WTC11 (cell line): ENCODE measurements at regions not wholly inside any gene's neighbourhood (a gene's known extent, or its start where the extent isn't known, plus 50 kb on each side); places are given as distances from the start of the nearest gene placed in this dataset.

Experiments used
- ATAC-seq: fragments of 200-7000 bp; cut with Tn5 transposase; 2 replicates; pipeline ENCODE4 v1.10.0; 2021; ENCODE audit warnings: mild to moderate bottlenecking, moderate library complexity
- CTCF ChIA-PET: fragments of 300-600 bp; sonication (Branson Sonifier 250); formaldehyde crosslinking; loops from one replicate; lab custom pipeline; 2021; ENCODE audit warnings: antibody characterized with exemption; lab: Charles Lee
- POLR2A ChIA-PET: fragments of 350-600 bp; sonication (Branson Sonifier 250); formaldehyde crosslinking; loops from one replicate; lab custom pipeline; 2021; ENCODE audit warnings: antibody characterized with exemption; lab: Charles Lee
- DNase-seq: peaks from one replicate; pipeline ENCODE4 v3.0.0; 2021; ENCODE audit warnings: low spot score
- H3K27ac Mint-ChIP-seq: 2 replicates; pipeline ENCODE4 v1.8.0; 2021; ENCODE audit warnings: mixed read lengths
- H3K27me3 Mint-ChIP-seq: 2 replicates; pipeline ENCODE4 v1.8.0; 2021; ENCODE audit warnings: low read depth, mild to moderate bottlenecking, moderate library complexity, mixed read lengths
- H3K36me3 Mint-ChIP-seq: 2 replicates; pipeline ENCODE4 v1.8.0; 2021; ENCODE audit warnings: mixed read lengths
- H3K4me1 Mint-ChIP-seq: 2 replicates; pipeline ENCODE4 v1.8.0; 2022; ENCODE audit warnings: mixed read lengths
- H3K4me3 Mint-ChIP-seq: 2 replicates; pipeline ENCODE4 v1.8.0; 2021; ENCODE audit warnings: mild to moderate bottlenecking, moderate library complexity, mixed read lengths
- H3K9me3 Mint-ChIP-seq: 2 replicates; pipeline ENCODE4 v1.8.0; 2021; ENCODE audit warnings: mixed read lengths
- ATF1 ChIP-seq: sonication (generic); formaldehyde crosslinking; IDR thresholded peaks from 2 replicates; pipeline ENCODE4 v1.8.1; 2023; ENCODE audit warnings: mild to moderate bottlenecking, moderate library complexity, missing genetic modification reagents
- CREB1 ChIP-seq: sonication (generic); formaldehyde crosslinking; IDR thresholded peaks from 2 replicates; pipeline ENCODE4 v1.8.0; 2023; ENCODE audit warnings: mild to moderate bottlenecking, missing genetic modification reagents
- CREM ChIP-seq: sonication (generic); formaldehyde crosslinking; IDR thresholded peaks from 2 replicates; pipeline ENCODE4 v1.8.1; 2022; ENCODE audit warnings: mild to moderate bottlenecking, missing genetic modification reagents, moderate library complexity
- ETV6 ChIP-seq: sonication (generic); formaldehyde crosslinking; IDR thresholded peaks from 2 replicates; pipeline ENCODE4 v1.8.1; 2022; ENCODE audit warnings: mild to moderate bottlenecking, missing genetic modification reagents
- FOXJ3 ChIP-seq: sonication (generic); formaldehyde crosslinking; IDR thresholded peaks from 2 replicates; pipeline ENCODE4 v1.9.0; 2021; ENCODE audit warnings: missing genetic modification reagents, mild to moderate bottlenecking, borderline replicate concordance
- FOXP1 ChIP-seq: sonication (generic); formaldehyde crosslinking; IDR thresholded peaks from 2 replicates; pipeline ENCODE4 v1.8.0; 2022; ENCODE audit warnings: missing genetic modification reagents, mild to moderate bottlenecking, moderate library complexity, borderline replicate concordance
- IRF2 ChIP-seq: sonication (generic); formaldehyde crosslinking; IDR thresholded peaks from 2 replicates; pipeline ENCODE4 v1.8.0; 2022; ENCODE audit warnings: low read depth, missing genetic modification reagents, borderline replicate concordance
- JAZF1 ChIP-seq: fragments of 250-450 bp; sonication (Bioruptor Pico); IDR thresholded peaks from 2 replicates; pipeline ENCODE4 v1.9.0; 2021; ENCODE audit warnings: moderate library complexity, mild to moderate bottlenecking, inconsistent platforms
- KAT7 ChIP-seq: sonication (generic); formaldehyde crosslinking; IDR thresholded peaks from 2 replicates; pipeline ENCODE4 v1.8.1; 2023; ENCODE audit warnings: missing genetic modification reagents, mild to moderate bottlenecking, borderline replicate concordance
- NFE2L1 ChIP-seq: sonication (generic); formaldehyde crosslinking; IDR thresholded peaks from 2 replicates; pipeline ENCODE4 v1.8.1; 2023; ENCODE audit warnings: missing genetic modification reagents
- NFYB ChIP-seq: sonication (generic); formaldehyde crosslinking; conservative IDR thresholded peaks from 2 replicates; pipeline ENCODE4 v1.8.0; 2022; ENCODE audit warnings: low read depth, missing genetic modification reagents
- PRRX2 ChIP-seq: fragments of 250-450 bp; sonication (Bioruptor Pico); IDR thresholded peaks from 2 replicates; pipeline ENCODE4 v1.8.0; 2021; ENCODE audit warnings: mild to moderate bottlenecking
- RELA ChIP-seq: sonication (generic); formaldehyde crosslinking; IDR thresholded peaks from 2 replicates; pipeline ENCODE4 v1.8.1; 2022; ENCODE audit warnings: missing genetic modification reagents, mild to moderate bottlenecking, borderline replicate concordance
- SOX15 ChIP-seq: fragments of 250-450 bp; sonication (Bioruptor Pico); IDR thresholded peaks from 2 replicates; pipeline ENCODE4 v1.9.0; 2021; ENCODE audit warnings: mild to moderate bottlenecking
- ZNF121 ChIP-seq: sonication (generic); formaldehyde crosslinking; IDR thresholded peaks from 2 replicates; pipeline ENCODE4 v1.8.0; 2023; ENCODE audit warnings: missing genetic modification reagents
- ZNF138 ChIP-seq: sonication (generic); formaldehyde crosslinking; conservative IDR thresholded peaks from 2 replicates; pipeline ENCODE4 v1.8.1; 2022; ENCODE audit warnings: mild to moderate bottlenecking, moderate library complexity, missing genetic modification reagents
- ZNF232 ChIP-seq: sonication (generic); formaldehyde crosslinking; IDR thresholded peaks from 2 replicates; pipeline ENCODE4 v1.8.0; 2022; ENCODE audit warnings: mild to moderate bottlenecking, missing genetic modification reagents
- ZNF263 ChIP-seq: sonication (generic); formaldehyde crosslinking; IDR thresholded peaks from 2 replicates; pipeline ENCODE4 v1.8.1; 2022; ENCODE audit warnings: low read depth, mild to moderate bottlenecking, moderate library complexity, missing genetic modification reagents
- ZNF416 ChIP-seq: fragments of 250-450 bp; sonication (Bioruptor Pico); IDR thresholded peaks from 2 replicates; pipeline ENCODE4 v1.9.0; 2021; ENCODE audit warnings: mild to moderate bottlenecking, inconsistent platforms
- ZNF423 ChIP-seq: fragments of 250-450 bp; sonication (Bioruptor Pico); IDR thresholded peaks from 2 replicates; pipeline ENCODE4 v2.1.2; 2022; ENCODE audit warnings: mild to moderate bottlenecking, moderate library complexity
- TF ChIP-seq, protein P1 (sequence below): sonication (generic); formaldehyde crosslinking; IDR thresholded peaks from 2 replicates; pipeline ENCODE4 v1.8.1; 2022; ENCODE audit warnings: low read depth, mild to moderate bottlenecking, moderate library complexity, missing genetic modification reagents, borderline replicate concordance
- TF ChIP-seq, protein P2 (sequence below): fragments of 250-450 bp; sonication (Bioruptor Pico); conservative IDR thresholded peaks from 2 replicates; pipeline ENCODE4 v1.9.0; 2021; ENCODE audit warnings: mild to moderate bottlenecking
- TF ChIP-seq, protein P3 (sequence below): sonication (generic); formaldehyde crosslinking; IDR thresholded peaks from 2 replicates; pipeline ENCODE4 v1.8.0; 2023; ENCODE audit warnings: mild to moderate bottlenecking, missing genetic modification reagents
- TF ChIP-seq, protein P4 (sequence below): fragments of 200-600 bp; IDR thresholded peaks from 2 replicates; pipeline ENCODE4 v1.8.0; 2022; ENCODE audit warnings: antibody characterized with exemption
- TF ChIP-seq, protein P5 (sequence below): sonication (generic); formaldehyde crosslinking; IDR thresholded peaks from 2 replicates; pipeline ENCODE4 v1.8.1; 2023; ENCODE audit warnings: mild to moderate bottlenecking, missing genetic modification reagents
- TF ChIP-seq, protein P6 (sequence below): sonication (generic); formaldehyde crosslinking; IDR thresholded peaks from 2 replicates; pipeline ENCODE4 v1.8.1; 2023; ENCODE audit warnings: mild to moderate bottlenecking, missing genetic modification reagents, moderate library complexity

DNA sequence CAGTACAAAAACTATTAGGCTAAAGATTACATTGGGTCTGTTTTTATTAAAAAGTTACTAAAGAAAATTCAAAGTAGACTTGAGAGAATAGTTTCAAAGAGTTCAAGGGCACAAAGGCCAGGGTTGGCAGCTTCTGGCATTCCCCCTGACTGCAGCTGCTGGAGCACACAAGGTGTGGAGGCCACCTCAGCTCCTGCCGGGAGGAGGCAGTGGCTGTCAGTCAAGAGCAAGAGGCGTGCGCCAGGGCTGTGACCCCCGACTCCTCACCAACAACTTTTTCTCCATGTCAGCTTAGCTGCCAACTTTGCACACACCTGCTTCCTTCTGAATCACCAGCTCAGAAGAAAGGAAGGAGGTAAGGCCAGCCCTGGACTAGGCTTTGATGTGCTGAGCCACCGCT lies 144.6 kb upstream of the PLXNA4 start:
- Mint-ChIP-seq H3K27ac (no peak overlapping the region), H3K4me3 (no peak overlapping the region), H3K9me3 (peaks cover 32% of the 10 kb centered on the region), H3K36me3 (peaks cover 14% of the 10 kb centered on the region), H3K4me1 (peaks cover 7% of the 10 kb centered on the region), H3K27me3 (peaks cover 10% of the 10 kb centered on the region; the same call in 1 of the 2 replicates)
- ATAC-seq (no peak), DNase-seq (no peak)
- TF ChIP-seq ZNF423 (CRISPR knock-in tag) (no peak), NFYB (CRISPR knock-in tag) (no peak), FOXJ3 (CRISPR knock-in tag) (no peak), FOXP1 (CRISPR knock-in tag) (no peak), JAZF1 (CRISPR knock-in tag) (no peak), ZNF263 (no peak), IRF2 (CRISPR knock-in tag) (no peak), CREB1 (CRISPR knock-in tag) (no peak), PRRX2 (CRISPR knock-in tag) (no peak), ZNF416 (CRISPR knock-in tag) (no peak), ATF1 (CRISPR knock-in tag) (no peak), NFE2L1 (CRISPR knock-in tag) (no peak), ZNF121 (CRISPR knock-in tag) (no peak), ZNF138 (no peak), RELA (CRISPR knock-in tag) (no peak), ZNF232 (CRISPR knock-in tag) (no peak), CREM (CRISPR knock-in tag) (no peak)
- TF ChIP-seq, protein P1, sequence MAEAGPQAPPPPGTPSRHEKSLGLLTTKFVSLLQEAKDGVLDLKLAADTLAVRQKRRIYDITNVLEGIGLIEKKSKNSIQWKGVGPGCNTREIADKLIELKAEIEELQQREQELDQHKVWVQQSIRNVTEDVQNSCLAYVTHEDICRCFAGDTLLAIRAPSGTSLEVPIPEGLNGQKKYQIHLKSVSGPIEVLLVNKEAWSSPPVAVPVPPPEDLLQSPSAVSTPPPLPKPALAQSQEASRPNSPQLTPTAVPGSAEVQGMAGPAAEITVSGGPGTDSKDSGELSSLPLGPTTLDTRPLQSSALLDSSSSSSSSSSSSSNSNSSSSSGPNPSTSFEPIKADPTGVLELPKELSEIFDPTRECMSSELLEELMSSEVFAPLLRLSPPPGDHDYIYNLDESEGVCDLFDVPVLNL (CRISPR knock-in tag), result no peak
- TF ChIP-seq, protein P2, sequence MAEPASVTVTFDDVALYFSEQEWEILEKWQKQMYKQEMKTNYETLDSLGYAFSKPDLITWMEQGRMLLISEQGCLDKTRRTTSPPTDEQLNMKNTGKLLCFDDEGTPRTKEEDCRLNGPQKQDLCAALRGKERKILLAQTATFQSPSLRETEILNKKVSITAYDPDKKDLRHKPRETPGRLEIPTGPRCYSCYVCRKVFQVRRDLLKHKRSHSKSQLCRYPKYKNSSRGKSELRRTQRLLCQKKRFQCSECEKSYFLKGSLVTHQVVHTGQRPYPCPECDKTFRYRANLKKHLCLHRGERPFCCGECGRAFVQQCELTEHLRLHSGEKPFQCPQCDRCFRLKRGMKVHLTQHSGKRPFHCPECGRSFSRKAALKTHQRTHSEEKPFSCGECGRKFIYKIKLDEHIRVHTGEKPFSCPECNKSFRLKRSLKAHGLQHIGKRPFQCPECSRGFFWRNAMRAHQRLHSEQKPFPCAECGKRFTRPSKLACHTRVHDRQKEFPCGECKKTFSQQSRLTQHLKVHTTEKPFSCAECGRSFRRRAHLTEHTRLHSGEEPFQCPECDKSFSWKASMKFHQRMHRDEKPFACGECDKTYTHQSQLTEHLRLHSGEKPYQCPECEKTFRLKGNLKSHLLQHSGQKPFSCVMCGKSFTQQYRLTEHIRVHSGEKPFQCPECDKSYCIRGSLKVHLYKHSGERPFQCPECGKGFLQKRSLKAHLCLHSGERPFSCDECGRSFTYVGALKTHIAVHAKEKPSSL, result no peak
- TF ChIP-seq, protein P3, sequence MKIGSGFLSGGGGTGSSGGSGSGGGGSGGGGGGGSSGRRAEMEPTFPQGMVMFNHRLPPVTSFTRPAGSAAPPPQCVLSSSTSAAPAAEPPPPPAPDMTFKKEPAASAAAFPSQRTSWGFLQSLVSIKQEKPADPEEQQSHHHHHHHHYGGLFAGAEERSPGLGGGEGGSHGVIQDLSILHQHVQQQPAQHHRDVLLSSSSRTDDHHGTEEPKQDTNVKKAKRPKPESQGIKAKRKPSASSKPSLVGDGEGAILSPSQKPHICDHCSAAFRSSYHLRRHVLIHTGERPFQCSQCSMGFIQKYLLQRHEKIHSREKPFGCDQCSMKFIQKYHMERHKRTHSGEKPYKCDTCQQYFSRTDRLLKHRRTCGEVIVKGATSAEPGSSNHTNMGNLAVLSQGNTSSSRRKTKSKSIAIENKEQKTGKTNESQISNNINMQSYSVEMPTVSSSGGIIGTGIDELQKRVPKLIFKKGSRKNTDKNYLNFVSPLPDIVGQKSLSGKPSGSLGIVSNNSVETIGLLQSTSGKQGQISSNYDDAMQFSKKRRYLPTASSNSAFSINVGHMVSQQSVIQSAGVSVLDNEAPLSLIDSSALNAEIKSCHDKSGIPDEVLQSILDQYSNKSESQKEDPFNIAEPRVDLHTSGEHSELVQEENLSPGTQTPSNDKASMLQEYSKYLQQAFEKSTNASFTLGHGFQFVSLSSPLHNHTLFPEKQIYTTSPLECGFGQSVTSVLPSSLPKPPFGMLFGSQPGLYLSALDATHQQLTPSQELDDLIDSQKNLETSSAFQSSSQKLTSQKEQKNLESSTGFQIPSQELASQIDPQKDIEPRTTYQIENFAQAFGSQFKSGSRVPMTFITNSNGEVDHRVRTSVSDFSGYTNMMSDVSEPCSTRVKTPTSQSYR, result no peak
- ChIA-PET CTCF (no interaction called here), POLR2A (no interaction called here)

DNA sequence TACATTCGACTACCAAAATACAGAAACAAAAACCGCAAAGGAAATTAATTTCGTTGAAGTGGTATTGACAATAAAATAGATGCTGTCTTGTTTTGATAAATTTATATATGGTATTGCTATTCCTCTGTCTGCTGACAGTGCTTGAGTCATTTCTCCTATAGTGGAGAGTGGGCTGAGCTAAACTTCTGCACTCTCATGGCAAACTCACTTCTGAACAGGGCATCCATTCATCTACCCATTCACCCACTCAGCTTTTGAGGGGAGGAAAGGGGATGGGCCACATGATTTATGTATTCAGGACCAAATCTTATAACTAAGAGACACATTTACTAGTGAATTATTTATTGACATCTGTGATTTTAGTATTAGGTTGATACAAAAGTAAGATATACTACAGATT lies 137.6 kb upstream of the PLXNA4 start:
- ATAC-seq, result no peak
- Mint-ChIP-seq H3K36me3 (peaks cover 3% of the 10 kb centered on the region; the same call in 1 of the 2 replicates), H3K27ac (no peak overlapping the region), H3K9me3 (peaks cover 6% of the 10 kb centered on the region), H3K27me3 (peaks cover 1% of the 10 kb centered on the region; the same call in 1 of the 2 replicates), H3K4me1 (no peaks in the 10 kb centered on the region), H3K4me3 (no peak overlapping the region)
- no peak for DNase-seq
- ChIA-PET CTCF (interaction anchor here (0.6 kb wide), 1 partner anchor 10 kb away, joined by 3 read pairs; no protein-coding TSS in a partner anchor), POLR2A (no interaction called here)
- TF ChIP-seq ETV6 (CRISPR knock-in tag), result no peak
- TF ChIP-seq, protein P4, sequence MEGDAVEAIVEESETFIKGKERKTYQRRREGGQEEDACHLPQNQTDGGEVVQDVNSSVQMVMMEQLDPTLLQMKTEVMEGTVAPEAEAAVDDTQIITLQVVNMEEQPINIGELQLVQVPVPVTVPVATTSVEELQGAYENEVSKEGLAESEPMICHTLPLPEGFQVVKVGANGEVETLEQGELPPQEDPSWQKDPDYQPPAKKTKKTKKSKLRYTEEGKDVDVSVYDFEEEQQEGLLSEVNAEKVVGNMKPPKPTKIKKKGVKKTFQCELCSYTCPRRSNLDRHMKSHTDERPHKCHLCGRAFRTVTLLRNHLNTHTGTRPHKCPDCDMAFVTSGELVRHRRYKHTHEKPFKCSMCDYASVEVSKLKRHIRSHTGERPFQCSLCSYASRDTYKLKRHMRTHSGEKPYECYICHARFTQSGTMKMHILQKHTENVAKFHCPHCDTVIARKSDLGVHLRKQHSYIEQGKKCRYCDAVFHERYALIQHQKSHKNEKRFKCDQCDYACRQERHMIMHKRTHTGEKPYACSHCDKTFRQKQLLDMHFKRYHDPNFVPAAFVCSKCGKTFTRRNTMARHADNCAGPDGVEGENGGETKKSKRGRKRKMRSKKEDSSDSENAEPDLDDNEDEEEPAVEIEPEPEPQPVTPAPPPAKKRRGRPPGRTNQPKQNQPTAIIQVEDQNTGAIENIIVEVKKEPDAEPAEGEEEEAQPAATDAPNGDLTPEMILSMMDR, result no peak
- no peak for TF ChIP-seq SOX15 (CRISPR knock-in tag)
- TF ChIP-seq, protein P5, sequence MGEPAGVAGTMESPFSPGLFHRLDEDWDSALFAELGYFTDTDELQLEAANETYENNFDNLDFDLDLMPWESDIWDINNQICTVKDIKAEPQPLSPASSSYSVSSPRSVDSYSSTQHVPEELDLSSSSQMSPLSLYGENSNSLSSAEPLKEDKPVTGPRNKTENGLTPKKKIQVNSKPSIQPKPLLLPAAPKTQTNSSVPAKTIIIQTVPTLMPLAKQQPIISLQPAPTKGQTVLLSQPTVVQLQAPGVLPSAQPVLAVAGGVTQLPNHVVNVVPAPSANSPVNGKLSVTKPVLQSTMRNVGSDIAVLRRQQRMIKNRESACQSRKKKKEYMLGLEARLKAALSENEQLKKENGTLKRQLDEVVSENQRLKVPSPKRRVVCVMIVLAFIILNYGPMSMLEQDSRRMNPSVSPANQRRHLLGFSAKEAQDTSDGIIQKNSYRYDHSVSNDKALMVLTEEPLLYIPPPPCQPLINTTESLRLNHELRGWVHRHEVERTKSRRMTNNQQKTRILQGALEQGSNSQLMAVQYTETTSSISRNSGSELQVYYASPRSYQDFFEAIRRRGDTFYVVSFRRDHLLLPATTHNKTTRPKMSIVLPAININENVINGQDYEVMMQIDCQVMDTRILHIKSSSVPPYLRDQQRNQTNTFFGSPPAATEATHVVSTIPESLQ (CRISPR knock-in tag), result no peak
- TF ChIP-seq KAT7, result no peak
- no peak for TF ChIP-seq NFE2L1 (CRISPR knock-in tag)
- TF ChIP-seq, protein P6, sequence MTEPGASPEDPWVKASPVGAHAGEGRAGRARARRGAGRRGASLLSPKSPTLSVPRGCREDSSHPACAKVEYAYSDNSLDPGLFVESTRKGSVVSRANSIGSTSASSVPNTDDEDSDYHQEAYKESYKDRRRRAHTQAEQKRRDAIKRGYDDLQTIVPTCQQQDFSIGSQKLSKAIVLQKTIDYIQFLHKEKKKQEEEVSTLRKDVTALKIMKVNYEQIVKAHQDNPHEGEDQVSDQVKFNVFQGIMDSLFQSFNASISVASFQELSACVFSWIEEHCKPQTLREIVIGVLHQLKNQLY, result no peak
